Muscle of leg (tissue), 3 donors: ENCODE measurements at regions not wholly inside any gene's neighbourhood (a gene's known extent, or its start where the extent isn't known, plus 50 kb on each side); places are given as distances from the start of the nearest gene placed in this dataset.

Source experiments
- DNase-seq: peaks from one replicate; pipeline ENCODE4 v3.0.0; 2013
- H3K27ac ChIP-seq: one replicate; pipeline ENCODE4 v1.5.1; 2013; ENCODE audit warnings: mild to moderate bottlenecking, low read length, control low read depth
- H3K27me3 ChIP-seq: one replicate; pipeline ENCODE4 v1.6.1; 2013; ENCODE audit warnings: low read length; ENCODE audit not compliant: control insufficient read depth, insufficient read depth
- H3K36me3 ChIP-seq: one replicate; pipeline ENCODE4 v1.6.1; 2013; ENCODE audit warnings: low read length; ENCODE audit not compliant: control insufficient read depth, insufficient read depth
- H3K4me1 ChIP-seq: one replicate; pipeline ENCODE4 v1.6.1; 2013; ENCODE audit warnings: low read length; ENCODE audit not compliant: control insufficient read depth, insufficient read depth
- H3K4me3 ChIP-seq: one replicate; pipeline ENCODE4 v1.5.1; 2013; ENCODE audit warnings: low read length, control low read depth
- H3K9me3 ChIP-seq: replicated peaks from 2 replicates; pipeline ENCODE4 v1.6.1; 2013; ENCODE audit warnings: low read depth, low read length; ENCODE audit not compliant: control insufficient read depth
- WGBS: methylation state at CpG from one replicate; pipeline ENCODE4 v1.1.5; 2013; ENCODE audit warnings: missing lambda C conversion rate; ENCODE audit not compliant: insufficient coverage; 5-methylcytosine and 5-hydroxymethylcytosine counted together

GRCh38 chr2:43086451-43087221, 139.8 kb downstream of the ZFP36L2 start:
- WGBS = 8% methylated on average over 9 of the region's 14 CpGs
- peak overlapping the region; percentile 100 for H3K27ac ChIP-seq
- H3K4me3 ChIP-seq = no peak overlapping the region
- H3K4me1 ChIP-seq = peaks cover 66% of the 10 kb centered on the region
- H3K27me3 ChIP-seq = no peaks in the 10 kb centered on the region
- peak; percentile 100 for DNase-seq
- no peaks in the 10 kb centered on the region for H3K36me3 ChIP-seq
- H3K9me3 ChIP-seq = peaks cover 9% of the 10 kb centered on the region

GRCh38 chr2:43085929-43086328, 140.5 kb downstream of the ZFP36L2 start:
- H3K4me1 ChIP-seq = peaks cover 72% of the 10 kb centered on the region
- peak; percentile 70 for DNase-seq

GRCh38 chr2:43085505-43085904, 140.9 kb downstream of the ZFP36L2 start:
- 84% methylated on average over 11 of the region's 11 CpGs for WGBS

More at GRCh38 chr2:43085929-43086328, 140.5 kb downstream of the ZFP36L2 start:
- Histone ChIP-seq H3K9me3 (peaks cover 7% of the 10 kb centered on the region), H3K27ac (peak overlapping the region; percentile 100), H3K27me3 (no peaks in the 10 kb centered on the region), H3K4me3 (no peak overlapping the region), H3K36me3 (no peaks in the 10 kb centered on the region)
- 49% methylated on average over 4 of the region's 8 CpGs for WGBS

GRCh38 chr2:43084699-43085091, 141.7 kb downstream of the ZFP36L2 start:
- Histone ChIP-seq H3K9me3 (no peaks in the 10 kb centered on the region), H3K36me3 (no peaks in the 10 kb centered on the region), H3K4me1 (peaks cover 84% of the 10 kb centered on the region), H3K27me3 (no peaks in the 10 kb centered on the region), H3K4me3 (no peak overlapping the region), H3K27ac (peak overlapping the region; percentile 100)
- 11% methylated on average over 8 of the region's 8 CpGs for WGBS
- peak; percentile 95 for DNase-seq

More at GRCh38 chr2:43085505-43085904, 140.9 kb downstream of the ZFP36L2 start:
- Histone ChIP-seq H3K4me1 (peaks cover 76% of the 10 kb centered on the region), H3K9me3 (peaks cover 3% of the 10 kb centered on the region), H3K27me3 (no peaks in the 10 kb centered on the region), H3K27ac (peak overlapping the region; percentile 100), H3K4me3 (no peak overlapping the region), H3K36me3 (no peaks in the 10 kb centered on the region)
- no peak for DNase-seq

GRCh38 chr2:43083710-43084698, 142.4 kb downstream of the ZFP36L2 start:
- no peak overlapping the region for H3K4me3 ChIP-seq
- H3K27me3 ChIP-seq = no peaks in the 10 kb centered on the region
- H3K36me3 ChIP-seq = no peaks in the 10 kb centered on the region
- 12% methylated on average over 5 of the region's 13 CpGs for WGBS
- no peaks in the 10 kb centered on the region for H3K9me3 ChIP-seq
- H3K4me1 ChIP-seq = peaks cover 91% of the 10 kb centered on the region
- peak overlapping the region; percentile 100 for H3K27ac ChIP-seq
- DNase-seq = peak; percentile 87

- peak; percentile 84 for DNase-seq
- 21% methylated on average over 7 of the region's 10 CpGs for WGBS
Observed at GRCh38 chr2:43082903-43083677, 143.3 kb downstream of the ZFP36L2 start.

GRCh38 chr2:43082111-43082894, 144.1 kb downstream of the ZFP36L2 start:
- peak; percentile 92 for DNase-seq
- Histone ChIP-seq H3K36me3 (no peaks in the 10 kb centered on the region), H3K27me3 (no peaks in the 10 kb centered on the region), H3K9me3 (no peaks in the 10 kb centered on the region), H3K4me1 (peaks cover 93% of the 10 kb centered on the region), H3K4me3 (no peak overlapping the region), H3K27ac (peak overlapping the region; percentile 100)
- 73% methylated on average over 7 of the region's 15 CpGs for WGBS

More at GRCh38 chr2:43082903-43083677, 143.3 kb downstream of the ZFP36L2 start:
- Histone ChIP-seq H3K27ac (peak overlapping the region; percentile 100), H3K9me3 (no peaks in the 10 kb centered on the region), H3K36me3 (no peaks in the 10 kb centered on the region), H3K4me3 (no peak overlapping the region), H3K4me1 (peaks cover 95% of the 10 kb centered on the region), H3K27me3 (no peaks in the 10 kb centered on the region)

GRCh38 chr2:43081131-43081765, 145.2 kb downstream of the ZFP36L2 start:
- no peak overlapping the region for H3K4me3 ChIP-seq
- peak; percentile 78 for DNase-seq
- no peaks in the 10 kb centered on the region for H3K9me3 ChIP-seq
- no CpG with 5 or more reads among the region's 5 CpGs for WGBS
- H3K4me1 ChIP-seq = peaks cover 88% of the 10 kb centered on the region
- no peaks in the 10 kb centered on the region for H3K27me3 ChIP-seq
- H3K27ac ChIP-seq = peak overlapping the region; percentile 100
- H3K36me3 ChIP-seq = no peaks in the 10 kb centered on the region

GRCh38 chr2:43080571-43081021, 145.8 kb downstream of the ZFP36L2 start:
- Histone ChIP-seq H3K4me1 (peaks cover 88% of the 10 kb centered on the region), H3K27ac (peak overlapping the region; percentile 63)
- DNase-seq = peak; percentile 84

More at GRCh38 chr2:43080571-43081021, 145.8 kb downstream of the ZFP36L2 start:
- Histone ChIP-seq H3K36me3 (no peaks in the 10 kb centered on the region), H3K4me3 (no peak overlapping the region), H3K9me3 (no peaks in the 10 kb centered on the region), H3K27me3 (no peaks in the 10 kb centered on the region)
- WGBS = 56% methylated on average over 11 of the region's 11 CpGs
